Activated T-helper 9 cell treated with anti-CD3 and anti-CD28 coated beads, Interleukin-2, amount 50 U/mL, for 16 hours (primary cell): ENCODE measurements at regions not wholly inside any gene's neighbourhood (a gene's known extent, or its start where the extent isn't known, plus 50 kb on each side); places are given as distances from the start of the nearest gene placed in this dataset.
"Not testable (repeated sequence)": the region's sequence is repeated elsewhere in the genome, so short reads cannot be mapped to it uniquely, and the experiment has no call there.

Source experiments
- DNase-seq: peaks from one replicate; pipeline ENCODE4 v3.0.0-alpha.2; 2020; ENCODE audit warnings: low read depth

GRCh38 chr9:126056312-126057021, 270.2 kb upstream of the MVB12B start:
- no peak for DNase-seq

- DNase-seq: no peak
Measured at GRCh38 chr9:126057121-126057825, 269.4 kb upstream of the MVB12B start.

GRCh38 chr9:126058011-126058531, 268.6 kb upstream of the MVB12B start:
- DNase-seq: no peak

GRCh38 chr9:126058591-126058990, 268.0 kb upstream of the MVB12B start:
- no peak for DNase-seq

GRCh38 chr9:126061575-126061974, 265.1 kb upstream of the MVB12B start:
- no peak for DNase-seq

- DNase-seq: no peak
Measured at GRCh38 chr9:126062158-126062886, 264.3 kb upstream of the MVB12B start.

- DNase-seq: no peak
Measured at GRCh38 chr9:126063326-126063725, 263.3 kb upstream of the MVB12B start.

- no peak for DNase-seq
Measured at GRCh38 chr9:126066131-126066530, 260.5 kb upstream of the MVB12B start.

- DNase-seq: no peak
Measured at GRCh38 chr9:126067031-126067734, 259.4 kb upstream of the MVB12B start.

GRCh38 chr9:126068534-126069230, 257.9 kb upstream of the MVB12B start:
- DNase-seq: no peak

- no peak for DNase-seq
Measured at GRCh38 chr9:126069400-126069955, 257.2 kb upstream of the MVB12B start.

- DNase-seq: no peak
Measured at GRCh38 chr9:126070058-126070655, 256.5 kb upstream of the MVB12B start.

GRCh38 chr9:126071076-126071750, 255.4 kb upstream of the MVB12B start:
- no peak for DNase-seq

GRCh38 chr9:126077656-126078055, 249.0 kb upstream of the MVB12B start:
- not testable (repeated sequence) for DNase-seq

GRCh38 chr9:126080641-126081040, 246.0 kb upstream of the MVB12B start:
- DNase-seq: no peak

- DNase-seq: no peak
Measured at GRCh38 chr9:126081746-126082145, 244.9 kb upstream of the MVB12B start.

GRCh38 chr9:126084008-126084407, 242.6 kb upstream of the MVB12B start:
- DNase-seq: no peak

- DNase-seq: no peak
Measured at GRCh38 chr9:126084696-126085095, 241.9 kb upstream of the MVB12B start.

GRCh38 chr9:126085170-126085569, 241.5 kb upstream of the MVB12B start:
- DNase-seq: no peak

- DNase-seq: no peak
Measured at GRCh38 chr9:126088336-126088735, 238.3 kb upstream of the MVB12B start.
